OCI-LY1 (cell line): ENCODE measurements at regions not wholly inside any gene's neighbourhood (a gene's known extent, or its start where the extent isn't known, plus 50 kb on each side); places are given as distances from the start of the nearest gene placed in this dataset.

Experiments
- H2AFZ ChIP-seq: fragments of 200-600 bp; sonication (generic), shearing (Covaris generic); 2 replicates; pipeline ENCODE4 v1.6.0; 2014; ENCODE audit warnings: antibody characterized with exemption, mild to moderate bottlenecking, low read length
- H3F3A ChIP-seq: fragments of 200-600 bp; sonication (generic), shearing (Covaris generic); 2 replicates; pipeline ENCODE4 v1.6.0; 2014; ENCODE audit warnings: mild to moderate bottlenecking, antibody characterized with exemption, low read length, moderate library complexity; ENCODE audit not compliant: insufficient read depth
- H3K27ac ChIP-seq: fragments of 200-600 bp; sonication (generic); 2 replicates; pipeline ENCODE4 v1.5.1; 2014; ENCODE audit warnings: low read length, mixed run types, mild to moderate bottlenecking, low read depth; ENCODE audit not compliant: poor library complexity, severe bottlenecking
- H3K27me3 ChIP-seq: fragments of 200-600 bp; sonication (generic); 2 replicates; pipeline ENCODE4 v1.6.0; 2014; ENCODE audit warnings: antibody characterized with exemption, mild to moderate bottlenecking, low read length, moderate library complexity; ENCODE audit not compliant: insufficient read depth
- H3K36me3 ChIP-seq: fragments of 200-600 bp; sonication (generic); 2 replicates; pipeline ENCODE4 v1.6.1; 2014; ENCODE audit warnings: mild to moderate bottlenecking, antibody characterized with exemption, low read length, moderate library complexity, mixed read lengths; ENCODE audit not compliant: insufficient read depth
- H3K4me1 ChIP-seq: fragments of 200-600 bp; sonication (generic); 2 replicates; pipeline ENCODE4 v1.5.1; 2014; ENCODE audit warnings: mild to moderate bottlenecking, low read length, moderate library complexity; ENCODE audit not compliant: insufficient read depth, severe bottlenecking
- H3K4me2 ChIP-seq: fragments of 200-600 bp; sonication (generic), shearing (Covaris generic); 2 replicates; pipeline ENCODE4 v1.6.1; 2014; ENCODE audit warnings: low read length
- H3K4me3 ChIP-seq: fragments of 200-600 bp; sonication (generic); 2 replicates; pipeline ENCODE4 v1.5.1; 2014; ENCODE audit warnings: low read length, low read depth, mild to moderate bottlenecking, mixed read lengths; ENCODE audit not compliant: poor library complexity, severe bottlenecking
- H3K79me2 ChIP-seq: fragments of 200-600 bp; shearing (Covaris generic); 2 replicates; pipeline ENCODE4 v1.6.1; 2016; ENCODE audit warnings: mixed run types, low read length, mixed read lengths; ENCODE audit not compliant: insufficient read depth
- H3K9ac ChIP-seq: fragments of 200-600 bp; sonication (generic), shearing (Covaris generic); 2 replicates; pipeline ENCODE4 v1.6.1; 2014; ENCODE audit warnings: mild to moderate bottlenecking, low read length, mixed read lengths
- H3K9me2 ChIP-seq: fragments of 200-600 bp; sonication (generic), shearing (Covaris generic); 2 replicates; pipeline ENCODE4 v1.6.1; 2014; ENCODE audit warnings: low read depth, mild to moderate bottlenecking, low read length, mixed read lengths
- H3K9me3 ChIP-seq: fragments of 200-600 bp; shearing (Covaris generic); 2 replicates; pipeline ENCODE4 v1.6.1; 2014; ENCODE audit warnings: low read length, mixed read lengths
- H4K20me1 ChIP-seq: fragments of 200-600 bp; sonication (generic), shearing (Covaris generic); 2 replicates; pipeline ENCODE4 v1.6.0; 2016; ENCODE audit warnings: mild to moderate bottlenecking, low read length; ENCODE audit not compliant: insufficient read depth
- EZH2 ChIP-seq: fragments of 200-600 bp; sonication (generic), shearing (Covaris generic); IDR thresholded peaks from 2 replicates; pipeline ENCODE4 v1.8.0; 2017; ENCODE audit warnings: borderline replicate concordance, mixed run types, mild to moderate bottlenecking, antibody characterized with exemption, low read length, moderate library complexity, mixed read lengths
- TF ChIP-seq, protein P1 (sequence below): fragments of 200-600 bp; sonication (generic), shearing (Covaris generic); IDR thresholded peaks from 2 replicates; pipeline ENCODE4 v1.5.1; 2017; ENCODE audit warnings: mild to moderate bottlenecking, antibody characterized with exemption, low read length, moderate library complexity, mixed read lengths

DNA sequence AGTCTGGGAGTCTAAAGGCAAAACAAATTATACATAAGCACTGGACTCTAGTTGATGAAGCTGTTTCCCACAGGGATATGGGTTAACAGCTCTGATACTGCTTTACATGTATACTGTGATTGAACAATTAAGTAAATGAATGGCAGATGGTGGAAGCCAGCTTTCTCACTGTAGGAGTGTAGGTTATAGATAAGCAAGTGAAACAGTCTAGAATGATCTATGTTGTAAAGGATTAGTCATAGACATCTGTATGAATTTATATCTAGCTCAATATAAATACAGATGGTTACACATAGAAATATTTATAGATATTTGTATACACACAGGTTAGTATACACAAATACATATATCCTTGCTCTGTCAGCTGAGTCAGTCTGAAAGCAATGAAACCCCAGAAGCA is 276.1 kb downstream of the PPARGC1A start:
- Histone ChIP-seq H3K4me1 (no peaks in the 10 kb centered on the region), H4K20me1 (no peaks in the 10 kb centered on the region), H3K4me3 (no peak overlapping the region), H2AFZ (no peak overlapping the region), H3K79me2 (no peaks in the 10 kb centered on the region), H3K27ac (no peak overlapping the region), H3K9me3 (no peaks in the 10 kb centered on the region), H3F3A (no peaks in the 10 kb centered on the region), H3K9me2 (no peaks in the 10 kb centered on the region), H3K27me3 (no peaks in the 10 kb centered on the region), H3K9ac (no peak overlapping the region), H3K4me2 (no peak overlapping the region), H3K36me3 (no peaks in the 10 kb centered on the region)
- TF ChIP-seq, protein P1, sequence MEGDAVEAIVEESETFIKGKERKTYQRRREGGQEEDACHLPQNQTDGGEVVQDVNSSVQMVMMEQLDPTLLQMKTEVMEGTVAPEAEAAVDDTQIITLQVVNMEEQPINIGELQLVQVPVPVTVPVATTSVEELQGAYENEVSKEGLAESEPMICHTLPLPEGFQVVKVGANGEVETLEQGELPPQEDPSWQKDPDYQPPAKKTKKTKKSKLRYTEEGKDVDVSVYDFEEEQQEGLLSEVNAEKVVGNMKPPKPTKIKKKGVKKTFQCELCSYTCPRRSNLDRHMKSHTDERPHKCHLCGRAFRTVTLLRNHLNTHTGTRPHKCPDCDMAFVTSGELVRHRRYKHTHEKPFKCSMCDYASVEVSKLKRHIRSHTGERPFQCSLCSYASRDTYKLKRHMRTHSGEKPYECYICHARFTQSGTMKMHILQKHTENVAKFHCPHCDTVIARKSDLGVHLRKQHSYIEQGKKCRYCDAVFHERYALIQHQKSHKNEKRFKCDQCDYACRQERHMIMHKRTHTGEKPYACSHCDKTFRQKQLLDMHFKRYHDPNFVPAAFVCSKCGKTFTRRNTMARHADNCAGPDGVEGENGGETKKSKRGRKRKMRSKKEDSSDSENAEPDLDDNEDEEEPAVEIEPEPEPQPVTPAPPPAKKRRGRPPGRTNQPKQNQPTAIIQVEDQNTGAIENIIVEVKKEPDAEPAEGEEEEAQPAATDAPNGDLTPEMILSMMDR: no peak
- no peak for TF ChIP-seq EZH2

DNA sequence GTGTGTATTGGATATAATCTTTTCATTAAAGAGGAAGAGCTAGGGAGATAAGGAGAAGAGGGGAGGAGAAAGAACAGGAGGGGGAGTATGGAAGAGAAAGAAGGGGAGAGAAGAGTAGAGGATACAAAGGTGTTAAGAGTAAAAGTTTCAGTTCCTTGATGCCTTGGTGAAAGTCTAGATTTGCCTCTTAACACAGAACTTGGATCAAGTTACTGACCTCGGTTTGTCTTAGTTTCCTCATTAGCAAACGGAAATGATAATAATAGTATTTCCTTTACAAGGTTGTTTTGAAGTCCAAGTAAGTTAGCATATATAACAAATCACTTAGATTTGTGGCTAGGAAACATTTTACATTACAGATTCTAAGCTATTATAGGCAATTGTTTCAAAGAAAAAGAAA is 287.1 kb downstream of the PPARGC1A start:
- no peak overlapping the region for H3K9ac ChIP-seq
- no peaks in the 10 kb centered on the region for H4K20me1 ChIP-seq
- H3K4me2 ChIP-seq: no peak overlapping the region
- no peaks in the 10 kb centered on the region for H3K9me2 ChIP-seq
- TF ChIP-seq, protein P1: no peak
- no peak for TF ChIP-seq EZH2
- no peaks in the 10 kb centered on the region for H3K9me3 ChIP-seq
- H3K36me3 ChIP-seq: no peaks in the 10 kb centered on the region
- H3K4me3 ChIP-seq: no peak overlapping the region
- no peak overlapping the region for H3K27ac ChIP-seq
- H3K4me1 ChIP-seq: no peaks in the 10 kb centered on the region
- H3K79me2 ChIP-seq: no peaks in the 10 kb centered on the region
- no peak overlapping the region for H2AFZ ChIP-seq
- no peaks in the 10 kb centered on the region for H3F3A ChIP-seq
- H3K27me3 ChIP-seq: no peaks in the 10 kb centered on the region

- H3K9me3 ChIP-seq: no peaks in the 10 kb centered on the region
- H3K9ac ChIP-seq: no peak overlapping the region
- no peaks in the 10 kb centered on the region for H3K27me3 ChIP-seq
- H3K4me2 ChIP-seq: no peak overlapping the region
- H3K36me3 ChIP-seq: no peaks in the 10 kb centered on the region
- TF ChIP-seq, protein P1: no peak
- no peak for TF ChIP-seq EZH2
- H3K9me2 ChIP-seq: no peaks in the 10 kb centered on the region
- no peaks in the 10 kb centered on the region for H3F3A ChIP-seq
- H3K4me1 ChIP-seq: no peaks in the 10 kb centered on the region
- H4K20me1 ChIP-seq: no peaks in the 10 kb centered on the region
- H2AFZ ChIP-seq: no peak overlapping the region
- H3K79me2 ChIP-seq: no peaks in the 10 kb centered on the region
- H3K27ac ChIP-seq: no peak overlapping the region
- no peak overlapping the region for H3K4me3 ChIP-seq
These were observed 295.7 kb downstream of the PPARGC1A start for GRCh38 chr4:23594125-23594524.
